ENCODE measurements at regions not wholly inside any gene's neighbourhood (a gene's known extent, or its start where the extent isn't known, plus 50 kb on each side); places are given as distances from the start of the nearest gene placed in this dataset.

- Mint-ChIP-seq H3K27me3 (ENCODE audit: low read depth) (peaks cover 18% of the 10 kb centered on the region), H3K27ac (no peak overlapping the region), H3K36me3 (ENCODE audit: insufficient read depth in 2 of 2) (peaks cover 4 to 5% of the 10 kb centered on the region in 2 donors), H3K4me3 (no peak overlapping the region), H3K9me3 (peaks cover 4 to 7% of the 10 kb centered on the region in 2 donors), H3K4me1 (ENCODE audit: low read depth) (no peaks in the 10 kb centered on the region)
- DNase-seq (no peak), ATAC-seq (replicated peaks in 1 of 2) (no peak)
These were observed 620.2 kb downstream of the PTPRU start for GRCh38 chr1:29856340-29857114.

- Mint-ChIP-seq H3K4me3 (no peak overlapping the region), H3K27me3 (ENCODE audit: low read depth) (peaks cover 10% of the 10 kb centered on the region), H3K36me3 (ENCODE audit: insufficient read depth in 2 of 2) (peaks cover 0 to 1% of the 10 kb centered on the region in 2 donors), H3K9me3 (peaks cover 0 to 3% of the 10 kb centered on the region in 2 donors), H3K27ac (no peak overlapping the region), H3K4me1 (ENCODE audit: low read depth) (no peaks in the 10 kb centered on the region)
- DNase-seq, result no peak
- ATAC-seq (replicated peaks in 1 of 2), result no peak
These were observed 619.3 kb downstream of the PTPRU start for GRCh38 chr1:29855561-29856160.

GRCh38 chr1:29854700-29855276 lies 618.5 kb downstream of the PTPRU start:
- Mint-ChIP-seq H3K4me3 (no peak overlapping the region), H3K9me3 (no peaks in the 10 kb centered on the region), H3K36me3 (ENCODE audit: insufficient read depth in 2 of 2) (no peaks in the 10 kb centered on the region), H3K27me3 (ENCODE audit: low read depth) (peaks cover 9% of the 10 kb centered on the region), H3K4me1 (ENCODE audit: low read depth) (no peaks in the 10 kb centered on the region), H3K27ac (no peak overlapping the region)
- no peak for ATAC-seq (replicated peaks in 1 of 2)
- no peak for DNase-seq

GRCh38 chr1:29853716-29854330 lies 617.5 kb downstream of the PTPRU start:
- no peaks in the 10 kb centered on the region for H3K9me3 Mint-ChIP-seq
- ATAC-seq (replicated peaks in 1 of 2) (no peak), DNase-seq (no peak)
- H3K4me1 Mint-ChIP-seq (ENCODE audit: low read depth), result no peaks in the 10 kb centered on the region
- H3K27ac Mint-ChIP-seq, result no peak overlapping the region
- no peak overlapping the region for H3K4me3 Mint-ChIP-seq
- H3K27me3 Mint-ChIP-seq (ENCODE audit: low read depth), result peaks cover 9% of the 10 kb centered on the region
- no peaks in the 10 kb centered on the region for H3K36me3 Mint-ChIP-seq (ENCODE audit: insufficient read depth in 2 of 2)

GRCh38 chr1:29852248-29852647 lies 615.9 kb downstream of the PTPRU start:
- Mint-ChIP-seq H3K4me3 (no peak overlapping the region), H3K27me3 (ENCODE audit: low read depth) (peaks cover 4% of the 10 kb centered on the region), H3K4me1 (ENCODE audit: low read depth) (no peaks in the 10 kb centered on the region), H3K9me3 (no peaks in the 10 kb centered on the region), H3K27ac (no peak overlapping the region), H3K36me3 (ENCODE audit: insufficient read depth in 2 of 2) (no peaks in the 10 kb centered on the region)
- no peak for ATAC-seq (replicated peaks in 1 of 2)
- no peak for DNase-seq

- Mint-ChIP-seq H3K4me3 (no peak overlapping the region), H3K36me3 (ENCODE audit: insufficient read depth in 2 of 2) (no peaks in the 10 kb centered on the region), H3K27me3 (ENCODE audit: low read depth) (peaks cover 7% of the 10 kb centered on the region), H3K27ac (no peak overlapping the region), H3K9me3 (no peaks in the 10 kb centered on the region), H3K4me1 (ENCODE audit: low read depth) (no peaks in the 10 kb centered on the region)
- ATAC-seq (replicated peaks in 1 of 2) (no peak), DNase-seq (no peak)
These were observed 615.4 kb downstream of the PTPRU start for GRCh38 chr1:29851691-29852090.

DNA sequence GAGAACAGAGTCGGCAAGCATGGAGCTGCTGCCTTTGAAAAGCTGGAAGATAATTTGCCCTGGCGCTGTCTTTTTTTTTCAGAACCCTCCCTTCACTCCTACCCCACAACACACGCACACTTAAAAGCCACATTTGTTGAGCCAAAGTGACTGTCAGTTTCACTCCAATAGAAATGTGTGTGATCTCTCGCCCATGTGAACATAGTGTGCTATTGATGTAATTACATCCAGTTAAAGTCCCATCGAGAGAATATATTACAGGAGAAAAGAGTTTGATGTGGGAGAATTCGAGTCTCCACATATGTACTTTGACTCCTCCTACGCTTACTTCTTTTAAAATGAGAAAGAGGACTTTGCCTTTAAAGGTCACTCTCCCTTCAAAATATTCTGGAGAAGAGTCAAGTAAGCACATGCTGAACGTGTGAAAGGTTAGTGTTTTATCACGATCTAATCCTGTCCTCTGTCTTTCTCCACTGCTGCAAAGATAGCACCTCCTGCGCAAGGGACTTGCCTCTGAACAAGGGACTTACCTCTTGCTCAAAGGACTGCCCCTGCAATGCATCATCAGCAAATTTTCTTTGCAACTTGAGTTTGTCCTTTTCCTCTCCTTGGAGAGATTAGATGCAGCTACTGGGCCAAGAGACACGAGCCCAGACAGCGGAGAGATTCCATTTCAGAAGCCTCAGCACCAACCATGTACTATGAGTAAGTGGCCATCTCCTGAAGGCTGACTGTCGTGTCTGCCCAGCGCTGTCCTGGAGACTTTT lies 613.9 kb downstream of the PTPRU start:
- Mint-ChIP-seq H3K36me3 (ENCODE audit: insufficient read depth in 2 of 2) (no peaks in the 10 kb centered on the region), H3K4me3 (no peak overlapping the region), H3K27me3 (ENCODE audit: low read depth) (peaks cover 7% of the 10 kb centered on the region), H3K27ac (no peak overlapping the region), H3K9me3 (no peaks in the 10 kb centered on the region), H3K4me1 (ENCODE audit: low read depth) (no peaks in the 10 kb centered on the region)
- ATAC-seq (replicated peaks in 1 of 2) (no peak), DNase-seq (no peak)

DNA sequence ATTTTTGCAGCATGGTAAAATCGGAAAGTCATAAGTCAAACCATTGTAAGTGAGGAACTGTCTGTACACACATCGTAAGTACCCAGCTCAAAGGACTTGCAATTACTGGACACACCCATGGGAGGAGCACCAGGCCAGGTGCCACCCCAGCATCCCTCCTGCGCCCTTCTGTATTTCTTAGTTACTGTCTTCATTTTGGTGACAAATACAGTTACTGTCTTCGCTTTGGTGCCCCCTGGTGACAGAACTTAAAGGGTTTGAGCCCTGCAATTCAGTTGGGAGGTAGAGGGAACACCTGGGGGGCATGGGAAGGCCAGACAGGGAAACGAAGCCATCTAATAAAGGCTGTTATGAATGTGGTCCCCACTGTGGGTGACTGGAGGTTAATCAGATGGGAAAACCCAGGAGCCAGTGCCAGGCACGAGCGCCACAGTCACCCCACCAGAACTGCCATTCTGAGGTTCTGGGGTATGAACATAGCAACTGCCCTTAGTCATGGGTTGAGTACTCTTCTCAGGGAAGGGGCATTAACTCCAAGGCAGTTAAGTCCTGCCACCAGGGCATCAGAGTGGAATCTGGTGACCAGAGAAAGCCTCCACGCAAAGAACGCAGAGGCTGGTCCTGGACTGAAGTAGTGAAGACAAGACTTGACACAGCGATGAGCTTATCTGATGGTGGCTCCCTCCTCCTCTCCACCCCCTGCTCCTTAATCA lies 612.9 kb downstream of the PTPRU start:
- no peak overlapping the region for H3K4me3 Mint-ChIP-seq
- no peak overlapping the region for H3K27ac Mint-ChIP-seq
- H3K36me3 Mint-ChIP-seq (ENCODE audit: insufficient read depth in 2 of 2), result no peaks in the 10 kb centered on the region
- H3K27me3 Mint-ChIP-seq (ENCODE audit: low read depth), result peaks cover 7% of the 10 kb centered on the region
- peak; percentile 46 to 62 for ATAC-seq (replicated peaks in 1 of 2)
- no peaks in the 10 kb centered on the region for H3K4me1 Mint-ChIP-seq (ENCODE audit: low read depth)
- DNase-seq, result peak; percentile 48 to 61
- no peaks in the 10 kb centered on the region for H3K9me3 Mint-ChIP-seq

- no peaks in the 10 kb centered on the region for H3K4me1 Mint-ChIP-seq (ENCODE audit: low read depth)
- DNase-seq, result no peak
- peaks cover 7% of the 10 kb centered on the region for H3K27me3 Mint-ChIP-seq (ENCODE audit: low read depth)
- no peak for ATAC-seq (replicated peaks in 1 of 2)
- no peak overlapping the region for H3K27ac Mint-ChIP-seq
- H3K36me3 Mint-ChIP-seq (ENCODE audit: insufficient read depth in 2 of 2), result peaks cover 7% of the 10 kb centered on the region in 2 donors
- no peak overlapping the region for H3K4me3 Mint-ChIP-seq
- peaks cover 5 to 8% of the 10 kb centered on the region in 2 donors for H3K9me3 Mint-ChIP-seq
These were observed 609.6 kb downstream of the PTPRU start for GRCh38 chr1:29845910-29846309.

- DNase-seq (no peak), ATAC-seq (replicated peaks in 1 of 2) (no peak)
- peaks cover 7% of the 10 kb centered on the region in 2 donors for H3K36me3 Mint-ChIP-seq (ENCODE audit: insufficient read depth in 2 of 2)
- H3K27me3 Mint-ChIP-seq (ENCODE audit: low read depth), result peaks cover 2% of the 10 kb centered on the region
- no peaks in the 10 kb centered on the region for H3K4me1 Mint-ChIP-seq (ENCODE audit: low read depth)
- peaks cover 5 to 8% of the 10 kb centered on the region in 2 donors for H3K9me3 Mint-ChIP-seq
- no peak overlapping the region for H3K4me3 Mint-ChIP-seq
- no peak overlapping the region for H3K27ac Mint-ChIP-seq
These were observed 605.8 kb downstream of the PTPRU start for GRCh38 chr1:29842130-29842529.

DNA sequence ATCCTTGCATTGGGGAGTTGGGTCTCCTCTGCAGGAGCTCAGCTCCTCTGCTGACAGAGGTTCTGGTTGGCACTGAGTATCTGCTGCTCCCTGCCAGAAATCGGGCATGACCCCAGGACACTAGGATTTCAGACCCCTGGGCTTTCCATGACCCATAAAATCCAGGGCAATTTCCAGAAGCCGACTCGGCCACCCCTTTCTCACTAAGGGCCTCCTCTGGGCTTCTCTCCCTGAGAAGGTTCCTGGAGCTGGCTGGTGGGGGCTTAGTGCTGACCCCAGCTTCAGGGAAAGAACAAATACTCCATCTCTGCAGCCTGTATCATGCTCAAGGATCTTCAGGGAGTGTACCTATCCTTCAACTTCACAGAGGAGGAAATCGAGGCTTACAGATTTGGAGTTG lies 603.4 kb downstream of the PTPRU start:
- H3K9me3 Mint-ChIP-seq, result peaks cover 5 to 8% of the 10 kb centered on the region in 2 donors
- no peak overlapping the region for H3K27ac Mint-ChIP-seq
- peaks cover 9% of the 10 kb centered on the region for H3K27me3 Mint-ChIP-seq (ENCODE audit: low read depth)
- peaks cover 7% of the 10 kb centered on the region in 2 donors for H3K36me3 Mint-ChIP-seq (ENCODE audit: insufficient read depth in 2 of 2)
- ATAC-seq (replicated peaks in 1 of 2) (no peak), DNase-seq (no peak)
- H3K4me1 Mint-ChIP-seq (ENCODE audit: low read depth), result no peaks in the 10 kb centered on the region
- no peak overlapping the region for H3K4me3 Mint-ChIP-seq

DNA sequence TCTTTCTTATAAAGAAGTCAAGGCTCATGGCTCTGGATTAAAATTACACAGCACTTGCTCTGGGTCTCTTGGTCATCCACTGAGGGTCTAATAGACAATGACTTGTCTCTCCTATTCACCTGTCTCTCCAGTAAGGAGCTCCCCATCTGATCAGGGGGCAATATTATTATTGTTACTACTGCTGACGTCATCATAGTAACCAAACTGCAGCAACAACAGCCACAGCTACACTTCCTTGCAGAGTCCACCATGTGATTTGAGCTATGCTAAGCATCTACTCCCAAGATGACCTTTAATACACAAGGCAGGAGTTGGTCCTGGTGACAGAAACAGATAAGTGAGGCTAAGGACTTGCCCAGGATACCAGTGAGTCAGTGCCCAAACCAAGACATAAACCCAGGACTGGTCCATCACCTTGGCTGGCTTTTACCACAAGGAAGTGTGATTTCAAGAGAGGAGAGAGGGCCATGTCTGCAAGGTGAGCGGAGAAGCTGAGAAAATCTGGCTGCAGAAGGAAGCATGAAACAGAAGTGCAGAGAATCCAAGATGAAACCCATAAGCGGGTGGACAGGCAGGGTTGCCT lies 602.5 kb downstream of the PTPRU start:
- Mint-ChIP-seq H3K9me3 (peaks cover 5 to 8% of the 10 kb centered on the region in 2 donors), H3K36me3 (ENCODE audit: insufficient read depth in 2 of 2) (peaks cover 7% of the 10 kb centered on the region in 2 donors), H3K27ac (no peak overlapping the region), H3K4me3 (no peak overlapping the region), H3K4me1 (ENCODE audit: low read depth) (no peaks in the 10 kb centered on the region), H3K27me3 (ENCODE audit: low read depth) (peaks cover 9% of the 10 kb centered on the region)
- DNase-seq (no peak), ATAC-seq (replicated peaks in 1 of 2) (no peak)

All from activated T-cell treated with anti-CD3 and anti-CD28 coated beads, Interleukin-2, amount 50 U/mL, for 72 hours (primary cell).